NCI-H1417 (cell line): ENCODE measurements at regions not wholly inside any gene's neighbourhood (a gene's known extent, or its start where the extent isn't known, plus 50 kb on each side); places are given as distances from the start of the nearest gene placed in this dataset.

Experiments
- DNase-seq, 3 experiments: peaks; one replicate each; lab custom pipeline; 2025; lab: John Stamatoyannopoulos, UW

- DNase-seq = no peak
Observed at GRCh38 chr11:82676483-82677094, 57.1 kb downstream of the FAM181B start.

- no peak for DNase-seq
Observed at GRCh38 chr11:82675838-82676237, 57.8 kb downstream of the FAM181B start.

- no peak for DNase-seq
Observed at GRCh38 chr11:82673631-82674030, 60.0 kb downstream of the FAM181B start.

GRCh38 chr11:82671451-82671850 is 62.2 kb downstream of the FAM181B start:
- DNase-seq = no peak

GRCh38 chr11:82663535-82663934 is 70.1 kb downstream of the FAM181B start:
- DNase-seq = no peak

GRCh38 chr11:82653752-82654151 is 79.9 kb downstream of the FAM181B start:
- no peak for DNase-seq

- DNase-seq = no peak
Observed at GRCh38 chr11:82639251-82639650, 94.4 kb downstream of the FAM181B start.

- no peak for DNase-seq
Observed at GRCh38 chr11:82636615-82637014, 97.0 kb downstream of the FAM181B start.

GRCh38 chr11:82634091-82634490 is 99.6 kb downstream of the FAM181B start:
- no peak for DNase-seq

GRCh38 chr11:82631722-82632630 is 101.7 kb downstream of the FAM181B start:
- DNase-seq = peak in 1 of 3 experiments; percentile 15

- DNase-seq = no peak
Observed at GRCh38 chr11:82610671-82611070, 123.0 kb downstream of the FAM181B start.

GRCh38 chr11:82606738-82607137 is 126.9 kb downstream of the FAM181B start:
- no peak for DNase-seq

- DNase-seq = no peak
Observed at GRCh38 chr11:82601711-82602110, 132.0 kb downstream of the FAM181B start.

GRCh38 chr11:82599836-82600235 is 133.8 kb downstream of the FAM181B start:
- DNase-seq = no peak

GRCh38 chr11:82586581-82586980 is 147.1 kb downstream of the FAM181B start:
- DNase-seq = no peak

GRCh38 chr11:82577246-82577645 is 156.4 kb downstream of the FAM181B start:
- DNase-seq = no peak

GRCh38 chr11:82560836-82561235 is 172.8 kb downstream of the FAM181B start:
- DNase-seq = no peak

- no peak for DNase-seq
Observed at GRCh38 chr11:82559609-82560008, 174.1 kb downstream of the FAM181B start.

- no peak for DNase-seq
Observed at GRCh38 chr11:82557274-82557673, 176.4 kb downstream of the FAM181B start.

- no peak for DNase-seq
Observed at GRCh38 chr11:82556210-82556609, 177.5 kb downstream of the FAM181B start.

GRCh38 chr11:82546661-82547557 is 186.8 kb downstream of the FAM181B start:
- DNase-seq = peak in 2 of 3 experiments; percentile 56 to 69

- no peak for DNase-seq
Observed at GRCh38 chr11:82539669-82540068, 194.0 kb downstream of the FAM181B start.
